ENCODE measurements at regions not wholly inside any gene's neighbourhood (a gene's known extent, or its start where the extent isn't known, plus 50 kb on each side); places are given as distances from the start of the nearest gene placed in this dataset.

- Histone ChIP-seq H3K27ac (ENCODE audit: low read depth, low read length) (no peak overlapping the region), H3K27me3 (ENCODE audit: control insufficient read depth, insufficient read depth, low read length) (no peaks in the 10 kb centered on the region), H3K36me3 (ENCODE audit: control insufficient read depth, insufficient read depth, low read length) (no peaks in the 10 kb centered on the region), H3K4me1 (ENCODE audit: control insufficient read depth, insufficient read depth, low read length) (no peaks in the 10 kb centered on the region), H3K9ac (ENCODE audit: low read length) (no peak overlapping the region), H3K9me3 (ENCODE audit: control insufficient read depth, insufficient read depth, low read depth, low read length) (no peaks in the 10 kb centered on the region; the same call in 1 of the 2 replicates), H3K4me3 (ENCODE audit: low read depth, low read length) (no peak overlapping the region)
Observed at GRCh38 chr2:4653991-4654390, 950.6 kb downstream of the DCDC2C start.

- no peak overlapping the region for H3K4me3 ChIP-seq (ENCODE audit: low read depth, low read length)
- no peaks in the 10 kb centered on the region for H3K36me3 ChIP-seq (ENCODE audit: control insufficient read depth, insufficient read depth, low read length)
- no peaks in the 10 kb centered on the region for H3K4me1 ChIP-seq (ENCODE audit: control insufficient read depth, insufficient read depth, low read length)
- H3K27me3 ChIP-seq (ENCODE audit: control insufficient read depth, insufficient read depth, low read length), result no peaks in the 10 kb centered on the region
- no peak overlapping the region for H3K9ac ChIP-seq (ENCODE audit: low read length)
- no peaks in the 10 kb centered on the region for H3K9me3 ChIP-seq (ENCODE audit: control insufficient read depth, insufficient read depth, low read depth, low read length)
- no peak overlapping the region for H3K27ac ChIP-seq (ENCODE audit: low read depth, low read length)
Observed at GRCh38 chr2:4656326-4656725, 953.0 kb downstream of the DCDC2C start.

GRCh38 chr2:4662161-4662779, 958.9 kb downstream of the DCDC2C start:
- no peak overlapping the region for H3K4me3 ChIP-seq (ENCODE audit: low read depth, low read length)

GRCh38 chr2:4668381-4668780, 965.0 kb downstream of the DCDC2C start:
- H3K27ac ChIP-seq (ENCODE audit: low read depth, low read length), result no peak overlapping the region
- H3K9ac ChIP-seq (ENCODE audit: low read length), result no peak overlapping the region

More at GRCh38 chr2:4662161-4662779, 958.9 kb downstream of the DCDC2C start:
- no peaks in the 10 kb centered on the region for H3K36me3 ChIP-seq (ENCODE audit: control insufficient read depth, insufficient read depth, low read length)
- H3K27me3 ChIP-seq (ENCODE audit: control insufficient read depth, insufficient read depth, low read length), result no peaks in the 10 kb centered on the region
- H3K4me1 ChIP-seq (ENCODE audit: control insufficient read depth, insufficient read depth, low read length), result no peaks in the 10 kb centered on the region
- no peak overlapping the region for H3K9ac ChIP-seq (ENCODE audit: low read length)
- H3K27ac ChIP-seq (ENCODE audit: low read depth, low read length), result no peak overlapping the region
- H3K9me3 ChIP-seq (ENCODE audit: control insufficient read depth, insufficient read depth, low read depth, low read length), result no peaks in the 10 kb centered on the region

DNA sequence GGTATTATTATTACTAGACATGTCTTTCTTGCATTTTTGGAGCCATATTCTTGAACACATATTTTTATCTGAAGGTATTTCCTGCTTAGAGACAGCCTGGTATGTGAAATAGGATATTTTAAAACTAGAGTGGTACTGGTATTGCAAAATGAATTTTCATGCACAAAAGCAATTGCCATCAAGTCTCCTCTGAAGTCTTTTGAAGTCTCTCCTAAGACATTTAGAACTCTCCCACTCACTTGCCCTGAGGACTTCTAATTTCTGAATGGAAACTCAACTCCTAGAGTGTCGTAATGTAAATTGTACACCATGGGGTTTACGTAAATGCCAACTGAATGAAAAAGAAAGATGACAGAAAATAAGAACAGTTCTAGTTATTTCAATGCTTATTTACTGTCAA, 967.0 kb downstream of the DCDC2C start:
- H3K4me1 ChIP-seq (ENCODE audit: control insufficient read depth, insufficient read depth, low read length), result no peaks in the 10 kb centered on the region
- no peak overlapping the region for H3K9ac ChIP-seq (ENCODE audit: low read length)
- no peaks in the 10 kb centered on the region for H3K36me3 ChIP-seq (ENCODE audit: control insufficient read depth, insufficient read depth, low read length)
- H3K4me3 ChIP-seq (ENCODE audit: low read depth, low read length), result no peak overlapping the region
- no peak overlapping the region for H3K27ac ChIP-seq (ENCODE audit: low read depth, low read length)
- H3K27me3 ChIP-seq (ENCODE audit: control insufficient read depth, insufficient read depth, low read length), result no peaks in the 10 kb centered on the region
- H3K9me3 ChIP-seq (ENCODE audit: control insufficient read depth, insufficient read depth, low read depth, low read length), result peaks cover 6% of the 10 kb centered on the region; the same call in 1 of the 2 replicates

More at GRCh38 chr2:4668381-4668780, 965.0 kb downstream of the DCDC2C start:
- Histone ChIP-seq H3K4me1 (ENCODE audit: control insufficient read depth, insufficient read depth, low read length) (no peaks in the 10 kb centered on the region), H3K4me3 (ENCODE audit: low read depth, low read length) (no peak overlapping the region), H3K9me3 (ENCODE audit: control insufficient read depth, insufficient read depth, low read depth, low read length) (no peaks in the 10 kb centered on the region), H3K27me3 (ENCODE audit: control insufficient read depth, insufficient read depth, low read length) (no peaks in the 10 kb centered on the region), H3K36me3 (ENCODE audit: control insufficient read depth, insufficient read depth, low read length) (no peaks in the 10 kb centered on the region)

DNA sequence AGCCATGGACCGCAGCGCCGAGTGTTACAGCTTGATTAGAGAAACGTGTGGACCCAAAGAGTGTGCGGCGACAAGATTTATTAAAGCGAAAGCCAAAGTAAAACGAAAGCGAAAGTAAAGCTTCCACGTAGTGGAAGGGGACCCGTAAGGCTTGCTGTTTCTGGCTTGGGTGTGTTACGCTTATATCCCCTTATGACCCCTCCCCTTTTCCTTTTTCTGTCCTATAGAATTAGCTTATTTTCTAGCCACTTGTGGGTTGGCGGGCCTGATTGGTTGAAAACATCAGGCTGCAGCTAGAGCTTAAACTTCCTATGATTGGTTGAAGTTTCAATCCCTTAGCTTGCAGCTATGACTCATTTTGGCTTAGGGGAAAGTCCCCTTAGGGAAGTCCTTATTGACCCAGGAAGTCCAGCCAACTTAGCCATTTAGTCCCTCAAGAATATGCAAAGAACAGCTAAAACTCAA, 969.7 kb downstream of the DCDC2C start:
- H3K9me3 ChIP-seq (ENCODE audit: control insufficient read depth, insufficient read depth, low read depth, low read length), result peaks cover 6% of the 10 kb centered on the region; the same call in 1 of the 2 replicates
- no peak overlapping the region for H3K4me3 ChIP-seq (ENCODE audit: low read depth, low read length)
- H3K4me1 ChIP-seq (ENCODE audit: control insufficient read depth, insufficient read depth, low read length), result no peaks in the 10 kb centered on the region
- no peak overlapping the region for H3K27ac ChIP-seq (ENCODE audit: low read depth, low read length)
- no peak overlapping the region for H3K9ac ChIP-seq (ENCODE audit: low read length)
- no peaks in the 10 kb centered on the region for H3K27me3 ChIP-seq (ENCODE audit: control insufficient read depth, insufficient read depth, low read length)
- no peaks in the 10 kb centered on the region for H3K36me3 ChIP-seq (ENCODE audit: control insufficient read depth, insufficient read depth, low read length)

DNA sequence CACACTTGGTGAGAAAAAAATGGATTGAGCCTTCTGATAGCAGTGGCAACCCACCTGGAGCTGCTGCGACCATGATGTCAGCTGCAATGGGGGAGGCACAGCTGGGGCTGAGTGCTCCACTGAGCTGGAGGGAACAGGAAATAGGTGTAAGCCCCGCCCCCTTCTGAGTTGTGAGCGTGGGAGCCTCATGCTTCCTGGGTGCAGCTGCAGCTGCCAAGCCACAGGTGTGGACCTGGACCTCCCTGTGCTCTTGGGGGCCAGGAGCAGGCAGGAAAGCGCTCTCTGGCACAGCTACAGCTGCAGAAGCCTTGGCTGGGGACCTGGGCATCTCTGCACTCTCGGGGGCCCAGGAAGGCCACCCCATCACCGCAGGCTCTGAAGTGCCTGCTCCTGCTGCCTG, 970.6 kb downstream of the DCDC2C start:
- H3K27me3 ChIP-seq (ENCODE audit: control insufficient read depth, insufficient read depth, low read length), result no peaks in the 10 kb centered on the region
- H3K9ac ChIP-seq (ENCODE audit: low read length), result no peak overlapping the region
- H3K36me3 ChIP-seq (ENCODE audit: control insufficient read depth, insufficient read depth, low read length), result no peaks in the 10 kb centered on the region
- no peaks in the 10 kb centered on the region for H3K4me1 ChIP-seq (ENCODE audit: control insufficient read depth, insufficient read depth, low read length)
- H3K27ac ChIP-seq (ENCODE audit: low read depth, low read length), result no peak overlapping the region
- no peak overlapping the region for H3K4me3 ChIP-seq (ENCODE audit: low read depth, low read length)
- H3K9me3 ChIP-seq (ENCODE audit: control insufficient read depth, insufficient read depth, low read depth, low read length), result peaks cover 6% of the 10 kb centered on the region; the same call in 1 of the 2 replicates

DNA sequence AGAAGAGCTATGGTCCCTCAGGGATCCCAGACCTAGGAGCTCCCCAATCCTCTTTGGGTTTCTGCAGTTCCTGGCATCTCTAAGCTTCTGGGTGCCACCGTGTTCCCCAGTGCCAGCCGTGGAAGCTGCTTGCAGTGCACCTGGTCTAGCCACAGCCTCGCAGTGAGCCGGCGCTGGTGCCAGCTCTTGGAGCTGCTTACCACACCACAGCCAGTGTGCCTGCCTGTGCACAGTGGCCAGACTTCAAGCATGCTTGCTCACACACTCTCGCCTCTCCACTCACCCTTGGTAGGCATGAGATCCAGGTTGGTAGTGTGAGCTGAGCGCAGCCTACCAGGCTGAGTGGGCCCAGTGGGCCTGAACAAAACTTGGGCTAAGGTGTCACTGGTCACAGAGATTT, 971.9 kb downstream of the DCDC2C start:
- no peaks in the 10 kb centered on the region for H3K4me1 ChIP-seq (ENCODE audit: control insufficient read depth, insufficient read depth, low read length)
- no peaks in the 10 kb centered on the region for H3K27me3 ChIP-seq (ENCODE audit: control insufficient read depth, insufficient read depth, low read length)
- H3K9ac ChIP-seq (ENCODE audit: low read length), result no peak overlapping the region
- H3K4me3 ChIP-seq (ENCODE audit: low read depth, low read length), result no peak overlapping the region
- no peaks in the 10 kb centered on the region for H3K36me3 ChIP-seq (ENCODE audit: control insufficient read depth, insufficient read depth, low read length)
- no peak overlapping the region for H3K27ac ChIP-seq (ENCODE audit: low read depth, low read length)
- H3K9me3 ChIP-seq (ENCODE audit: control insufficient read depth, insufficient read depth, low read depth, low read length), result peaks cover 6% of the 10 kb centered on the region; the same call in 1 of the 2 replicates

- Histone ChIP-seq H3K27ac (ENCODE audit: low read depth, low read length) (no peak overlapping the region), H3K9ac (ENCODE audit: low read length) (no peak overlapping the region), H3K36me3 (ENCODE audit: control insufficient read depth, insufficient read depth, low read length) (no peaks in the 10 kb centered on the region), H3K4me1 (ENCODE audit: control insufficient read depth, insufficient read depth, low read length) (no peaks in the 10 kb centered on the region), H3K4me3 (ENCODE audit: low read depth, low read length) (no peak overlapping the region), H3K27me3 (ENCODE audit: control insufficient read depth, insufficient read depth, low read length) (no peaks in the 10 kb centered on the region), H3K9me3 (ENCODE audit: control insufficient read depth, insufficient read depth, low read depth, low read length) (peaks cover 5% of the 10 kb centered on the region; the same call in 1 of the 2 replicates)
Observed at GRCh38 chr2:4678927-4679326, 975.6 kb downstream of the DCDC2C start.

DNA sequence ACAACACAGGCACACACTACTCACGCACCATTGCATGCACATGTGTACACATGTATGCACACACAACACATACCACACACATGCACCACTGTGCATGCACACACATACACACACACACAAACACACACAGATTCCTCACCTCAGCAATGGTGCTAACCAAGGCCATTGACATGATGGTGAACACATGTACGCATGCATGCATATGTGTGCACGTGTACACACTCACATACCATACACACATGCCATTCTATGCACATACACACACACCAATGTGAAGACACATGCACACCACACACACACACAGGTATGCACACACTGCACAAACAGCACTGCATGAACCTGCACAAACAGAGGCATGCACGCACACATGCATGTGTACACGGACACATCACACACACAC, 976.0 kb downstream of the DCDC2C start:
- Histone ChIP-seq H3K36me3 (ENCODE audit: control insufficient read depth, insufficient read depth, low read length) (no peaks in the 10 kb centered on the region), H3K27ac (ENCODE audit: low read depth, low read length) (no peak overlapping the region), H3K9me3 (ENCODE audit: control insufficient read depth, insufficient read depth, low read depth, low read length) (0 out of 2 replicates have a peak, but pooled peaks cover under 1% of the 10 kb centered on the region), H3K4me3 (ENCODE audit: low read depth, low read length) (no peak overlapping the region), H3K27me3 (ENCODE audit: control insufficient read depth, insufficient read depth, low read length) (no peaks in the 10 kb centered on the region), H3K9ac (ENCODE audit: low read length) (no peak overlapping the region), H3K4me1 (ENCODE audit: control insufficient read depth, insufficient read depth, low read length) (no peaks in the 10 kb centered on the region)

- Histone ChIP-seq H3K9ac (ENCODE audit: low read length) (no peak overlapping the region), H3K4me1 (ENCODE audit: control insufficient read depth, insufficient read depth, low read length) (no peaks in the 10 kb centered on the region), H3K4me3 (ENCODE audit: low read depth, low read length) (no peak overlapping the region), H3K36me3 (ENCODE audit: control insufficient read depth, insufficient read depth, low read length) (no peaks in the 10 kb centered on the region), H3K27me3 (ENCODE audit: control insufficient read depth, insufficient read depth, low read length) (no peaks in the 10 kb centered on the region), H3K9me3 (ENCODE audit: control insufficient read depth, insufficient read depth, low read depth, low read length) (no peaks in the 10 kb centered on the region), H3K27ac (ENCODE audit: low read depth, low read length) (no peak overlapping the region)
Observed at GRCh38 chr2:4684921-4685320, 981.5 kb downstream of the DCDC2C start.

Data from HUES6 (cell line).